Stomach (tissue), 8 donors: ENCODE measurements at regions not wholly inside any gene's neighbourhood (a gene's known extent, or its start where the extent isn't known, plus 50 kb on each side); places are given as distances from the start of the nearest gene placed in this dataset.

Experiments used
- DNase-seq, 2 donors: peaks; one replicate each; pipeline versions ENCODE4 v3.0.0 to v3.0.0-alpha.2; 2013 to 2019
- H3K27ac ChIP-seq, 5 donors: fragments of 200-600 bp in 4 of 5; sonication (generic) in 4 of 5; one replicate each; pipeline ENCODE4 v1.5.1; 2013 to 2019; ENCODE audit warnings: mild to moderate bottlenecking in 1 of 5, moderate library complexity in 1 of 5
- H3K27me3 ChIP-seq, 3 donors: fragments of 200-600 bp; sonication (generic); one replicate each; pipeline ENCODE4 v1.5.1; 2017 to 2019; ENCODE audit warnings: mixed run types in 1 of 3
- H3K36me3 ChIP-seq, 4 donors: fragments of 200-600 bp; sonication (generic); 1 replicate in 3 of 4; 2 replicates in 1 of 4; pipeline ENCODE4 v1.5.1; 2016 to 2019
- H3K4me1 ChIP-seq, 4 donors: fragments of 200-600 bp; sonication (generic); one replicate each; pipeline ENCODE4 v1.5.1; 2016 to 2019
- H3K4me3 ChIP-seq, 4 donors: fragments of 200-600 bp; sonication (generic) in 3 of 4; one replicate each; pipeline ENCODE4 v1.5.1; 2016 to 2019; ENCODE audit warnings: mild to moderate bottlenecking in 1 of 4
- H3K9me3 ChIP-seq, 4 donors: fragments of 200-600 bp; sonication (generic); one replicate each; pipeline ENCODE4 v1.5.1; 2016 to 2019
- EP300 ChIP-seq: sonication (generic); formaldehyde crosslinking; IDR thresholded peaks from one replicate; pipeline ENCODE4 v1.6.1; 2017; ENCODE audit warnings: antibody characterized with exemption
- POLR2A ChIP-seq, 4 donors: fragments of 450-650 bp; IDR thresholded peaks; one replicate each; pipeline ENCODE4 v1.6.1; 2016; ENCODE audit warnings: antibody characterized with exemption in 4 of 4, control low read depth in 2 of 4, mild to moderate bottlenecking in 1 of 4, moderate library complexity in 1 of 4
- POLR2AphosphoS5 ChIP-seq, 3 donors: sonication (generic); formaldehyde crosslinking; IDR thresholded peaks; one replicate each; pipeline ENCODE4 v1.6.1; 2016; ENCODE audit warnings: antibody characterized with exemption in 3 of 3
- WGBS, 5 donors: extraction: QIAGEN DNeasy Blood & Tissue Kit in 3 of 5; methylation state at CpG; one replicate each; pipeline versions ENCODE4 v1.1.5 to v1.1.7; 2013 to 2018; 5-methylcytosine and 5-hydroxymethylcytosine counted together
- intact Hi-C: fragments of 100-400 bp; cut with DNase I; formaldehyde crosslinking; loops from one replicate; pipeline ENCODE4 v1.15.1; 2023; ENCODE audit warnings: low total_unique reads
- TF ChIP-seq, protein P1 (sequence below), 7 experiments: fragments of 450-650 bp in 4 of 7; fragments of 200-600 bp in 3 of 7; sonication (generic) in 3 of 7; IDR thresholded peaks; one replicate each; pipeline ENCODE4 v1.5.1; 2016 to 2019; ENCODE audit warnings: antibody characterized with exemption in 7 of 7, control low read depth in 2 of 7, mild to moderate bottlenecking in 1 of 7
- donor health status: healthy with polysubstance abuse.
- donor health status: Bipolar disorder and iron deficiency.
- donor health status: healthy.

- 71 to 75% (median 75%) methylated on average over 7 of the region's 7 CpGs for WGBS, 5 donors
- Histone ChIP-seq H3K4me1 (peaks cover 8 to 17% (median 15%) of the 10 kb centered on the region in 4 donors), H3K36me3 (no peaks in the 10 kb centered on the region), H3K4me3 (no peak overlapping the region), H3K9me3 (no peaks in the 10 kb centered on the region), H3K27me3 (no peaks in the 10 kb centered on the region), H3K27ac (no peak overlapping the region)
- intact Hi-C loops = loop anchor here (5.0 kb wide), 1 partner anchor 130 kb away; the partner anchor contains the start of gene KRAS
- no peak for TF ChIP-seq POLR2A (IDR thresholded peaks at IDR 0.05)
- DNase-seq = no peak
These were observed 131.8 kb upstream of the KRAS start for GRCh38 chr12:25382311-25383106.

- H3K27ac ChIP-seq = no peak overlapping the region
- intact Hi-C loops = no loop called here
- no peak overlapping the region for H3K4me3 ChIP-seq
- H3K9me3 ChIP-seq = no peaks in the 10 kb centered on the region
- no peaks in the 10 kb centered on the region for H3K36me3 ChIP-seq
- H3K4me1 ChIP-seq = no peaks in the 10 kb centered on the region
- WGBS, 5 donors = 55 to 71% (median 65%) methylated on average over 5 of the region's 5 CpGs
- DNase-seq = peak in 1 of 2 donors; percentile 50
- TF ChIP-seq POLR2AphosphoS5 (IDR thresholded peaks at IDR 0.05) (peak in 1 of 3 donors; percentile 25), POLR2A (IDR thresholded peaks at IDR 0.05) (no peak)
- H3K27me3 ChIP-seq = no peaks in the 10 kb centered on the region
These were observed 126.9 kb upstream of the KRAS start for GRCh38 chr12:25377469-25378177.

GRCh38 chr12:25376985-25377384 lies 126.3 kb upstream of the KRAS start:
- Histone ChIP-seq H3K9me3 (no peaks in the 10 kb centered on the region), H3K4me3 (no peak overlapping the region), H3K36me3 (no peaks in the 10 kb centered on the region), H3K27ac (no peak overlapping the region), H3K27me3 (no peaks in the 10 kb centered on the region), H3K4me1 (no peaks in the 10 kb centered on the region)
- DNase-seq = no peak
- TF ChIP-seq, protein P1, sequence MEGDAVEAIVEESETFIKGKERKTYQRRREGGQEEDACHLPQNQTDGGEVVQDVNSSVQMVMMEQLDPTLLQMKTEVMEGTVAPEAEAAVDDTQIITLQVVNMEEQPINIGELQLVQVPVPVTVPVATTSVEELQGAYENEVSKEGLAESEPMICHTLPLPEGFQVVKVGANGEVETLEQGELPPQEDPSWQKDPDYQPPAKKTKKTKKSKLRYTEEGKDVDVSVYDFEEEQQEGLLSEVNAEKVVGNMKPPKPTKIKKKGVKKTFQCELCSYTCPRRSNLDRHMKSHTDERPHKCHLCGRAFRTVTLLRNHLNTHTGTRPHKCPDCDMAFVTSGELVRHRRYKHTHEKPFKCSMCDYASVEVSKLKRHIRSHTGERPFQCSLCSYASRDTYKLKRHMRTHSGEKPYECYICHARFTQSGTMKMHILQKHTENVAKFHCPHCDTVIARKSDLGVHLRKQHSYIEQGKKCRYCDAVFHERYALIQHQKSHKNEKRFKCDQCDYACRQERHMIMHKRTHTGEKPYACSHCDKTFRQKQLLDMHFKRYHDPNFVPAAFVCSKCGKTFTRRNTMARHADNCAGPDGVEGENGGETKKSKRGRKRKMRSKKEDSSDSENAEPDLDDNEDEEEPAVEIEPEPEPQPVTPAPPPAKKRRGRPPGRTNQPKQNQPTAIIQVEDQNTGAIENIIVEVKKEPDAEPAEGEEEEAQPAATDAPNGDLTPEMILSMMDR (IDR thresholded peaks at IDR 0.05) = no peak
- TF ChIP-seq EP300 (no peak), POLR2A (IDR thresholded peaks at IDR 0.05) (no peak), POLR2AphosphoS5 (IDR thresholded peaks at IDR 0.05) (no peak)
- intact Hi-C loops = no loop called here
- 88 to 93% (median 93%) methylated on average over 4 of the region's 4 CpGs for WGBS, 5 donors

DNA sequence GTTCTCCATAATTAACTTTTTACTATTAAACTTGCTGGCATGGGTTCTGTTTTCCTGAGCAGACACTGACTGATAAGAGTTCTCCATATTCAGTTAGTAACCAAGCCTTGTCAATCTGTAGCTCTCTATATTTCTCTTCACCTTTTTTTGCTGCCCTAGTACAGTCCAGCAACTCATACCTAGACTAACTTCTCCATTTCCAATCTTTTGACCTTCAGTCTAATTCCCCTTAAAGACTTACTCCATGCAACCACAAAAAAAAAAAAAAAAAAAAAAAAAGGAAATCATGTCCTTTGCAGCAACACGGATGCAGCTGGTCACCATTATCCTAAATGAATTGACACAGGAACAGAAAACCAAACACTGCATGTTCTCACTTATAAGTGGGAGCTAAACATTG lies 125.7 kb upstream of the KRAS start:
- no peak for DNase-seq
- H3K4me1 ChIP-seq = no peaks in the 10 kb centered on the region
- no peak overlapping the region for H3K27ac ChIP-seq
- TF ChIP-seq POLR2AphosphoS5 (IDR thresholded peaks at IDR 0.05) (no peak), POLR2A (IDR thresholded peaks at IDR 0.05) (no peak), EP300 (no peak)
- TF ChIP-seq, protein P1 (IDR thresholded peaks at IDR 0.05) = no peak
- no peaks in the 10 kb centered on the region for H3K9me3 ChIP-seq
- intact Hi-C loops = no loop called here
- no peak overlapping the region for H3K4me3 ChIP-seq
- WGBS, 5 donors = 3 to 50% (median 41%) methylated on average over 1 of the region's 1 CpG
- no peaks in the 10 kb centered on the region for H3K27me3 ChIP-seq
- H3K36me3 ChIP-seq = no peaks in the 10 kb centered on the region

- Histone ChIP-seq H3K9me3 (no peaks in the 10 kb centered on the region), H3K36me3 (no peaks in the 10 kb centered on the region), H3K27ac (no peak overlapping the region), H3K4me1 (no peaks in the 10 kb centered on the region), H3K27me3 (no peaks in the 10 kb centered on the region), H3K4me3 (no peak overlapping the region)
- 75 to 82% (median 81%) methylated on average over 4 of the region's 4 CpGs for WGBS, 5 donors
- TF ChIP-seq, protein P1 (IDR thresholded peaks at IDR 0.05) = no peak
- no peak for DNase-seq
- intact Hi-C loops = no loop called here
These were observed 122.5 kb upstream of the KRAS start for GRCh38 chr12:25372969-25373817.
